HG03469 (cell line): ENCODE measurements at regions not wholly inside any gene's neighbourhood (a gene's known extent, or its start where the extent isn't known, plus 50 kb on each side); places are given as distances from the start of the nearest gene placed in this dataset.
"Not testable (repeated sequence)": the region's sequence is repeated elsewhere in the genome, so short reads cannot be mapped to it uniquely, and the experiment has no call there.

Experiments used
- ATAC-seq: cut with Tn5 transposase; IDR thresholded peaks from one replicate; pipeline ENCODE4 v1.9.1; 2021; ENCODE audit warnings: mild to moderate bottlenecking, moderate library complexity, moderate number of reproducible peaks; ENCODE audit not compliant: unreplicated experiment

GRCh38 chrX:117689956-117690355 is 426.7 kb downstream of the KLHL13 start:
- ATAC-seq, result no peak

GRCh38 chrX:117680286-117680685 is 436.3 kb downstream of the KLHL13 start:
- ATAC-seq, result no peak

- ATAC-seq, result no peak
Measured at GRCh38 chrX:117653396-117653795, 463.2 kb downstream of the KLHL13 start.

- no peak for ATAC-seq
Measured at GRCh38 chrX:117645639-117646038, 471.0 kb downstream of the KLHL13 start.

GRCh38 chrX:117641913-117642656 is 474.5 kb downstream of the KLHL13 start:
- no peak for ATAC-seq

- no peak for ATAC-seq
Measured at GRCh38 chrX:117636826-117637225, 479.8 kb downstream of the KLHL13 start.

GRCh38 chrX:117633277-117633676 is 483.3 kb downstream of the KLHL13 start:
- ATAC-seq, result no peak

- ATAC-seq, result no peak
Measured at GRCh38 chrX:117628381-117628780, 488.2 kb downstream of the KLHL13 start.

- ATAC-seq, result no peak
Measured at GRCh38 chrX:117610806-117611205, 505.8 kb downstream of the KLHL13 start.

GRCh38 chrX:117610049-117610448 is 506.6 kb downstream of the KLHL13 start:
- no peak for ATAC-seq

GRCh38 chrX:117607561-117607960 is 509.0 kb downstream of the KLHL13 start:
- ATAC-seq, result no peak

- not testable (repeated sequence) for ATAC-seq
Measured at GRCh38 chrX:117606101-117606500, 510.5 kb downstream of the KLHL13 start.

GRCh38 chrX:117570160-117570559 is 546.5 kb downstream of the KLHL13 start:
- ATAC-seq, result no peak

- ATAC-seq, result no peak
Measured at GRCh38 chrX:117568238-117568637, 548.4 kb downstream of the KLHL13 start.

- ATAC-seq, result no peak
Measured at GRCh38 chrX:117543885-117544284, 572.7 kb downstream of the KLHL13 start.

- ATAC-seq, result no peak
Measured at GRCh38 chrX:117539090-117539418, 577.6 kb downstream of the KLHL13 start.

- ATAC-seq, result no peak
Measured at GRCh38 chrX:117538178-117539089, 578.2 kb downstream of the KLHL13 start.

- ATAC-seq, result peak; percentile 42
Measured at GRCh38 chrX:117532339-117532738, 584.3 kb downstream of the KLHL13 start.

GRCh38 chrX:117522725-117523700 is 593.6 kb downstream of the KLHL13 start:
- ATAC-seq, result no peak

GRCh38 chrX:117517994-117518393 is 598.6 kb downstream of the KLHL13 start:
- ATAC-seq, result no peak

- no peak for ATAC-seq
Measured at GRCh38 chrX:117511379-117511778, 605.2 kb downstream of the KLHL13 start.
